NCI-H526 treated with DMSO at 0.1 percent for 48 hours (cell line): ENCODE measurements at regions not wholly inside any gene's neighbourhood (a gene's known extent, or its start where the extent isn't known, plus 50 kb on each side); places are given as distances from the start of the nearest gene placed in this dataset.

Source experiments
- DNase-seq: peaks from one replicate; lab custom pipeline; 2025; lab: John Stamatoyannopoulos, UW

DNA sequence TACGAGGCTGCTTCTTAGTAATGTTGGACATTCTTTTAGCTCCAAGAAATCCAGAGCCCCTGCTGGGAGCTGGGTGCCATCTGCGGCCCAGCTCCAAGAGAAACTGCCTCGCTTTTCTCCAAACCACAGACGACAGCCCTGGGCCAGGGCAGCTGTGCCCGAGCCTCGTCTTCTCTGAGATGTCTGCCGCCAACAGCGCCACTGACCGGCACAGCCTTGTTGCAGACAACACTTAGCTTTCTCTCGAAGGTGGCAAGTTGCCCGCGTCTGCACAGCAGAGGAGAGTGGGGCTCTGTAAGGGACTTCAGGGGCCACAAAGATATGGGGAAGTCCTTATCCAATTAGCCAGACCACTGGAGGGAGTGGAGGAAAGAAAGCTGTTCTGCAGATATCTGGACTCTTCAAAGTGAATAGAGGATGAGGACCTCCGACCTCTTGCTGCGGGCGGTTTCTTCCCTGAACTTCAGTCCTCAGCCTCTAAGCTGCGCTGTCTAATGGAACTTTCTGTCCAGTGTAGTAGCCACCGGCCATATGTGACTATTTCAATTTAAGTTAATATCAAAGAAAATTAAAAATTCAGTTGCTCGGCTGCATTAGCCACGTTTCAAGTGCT is 63.9 kb upstream of the DISP3 start:
- DNase-seq: no peak

DNA sequence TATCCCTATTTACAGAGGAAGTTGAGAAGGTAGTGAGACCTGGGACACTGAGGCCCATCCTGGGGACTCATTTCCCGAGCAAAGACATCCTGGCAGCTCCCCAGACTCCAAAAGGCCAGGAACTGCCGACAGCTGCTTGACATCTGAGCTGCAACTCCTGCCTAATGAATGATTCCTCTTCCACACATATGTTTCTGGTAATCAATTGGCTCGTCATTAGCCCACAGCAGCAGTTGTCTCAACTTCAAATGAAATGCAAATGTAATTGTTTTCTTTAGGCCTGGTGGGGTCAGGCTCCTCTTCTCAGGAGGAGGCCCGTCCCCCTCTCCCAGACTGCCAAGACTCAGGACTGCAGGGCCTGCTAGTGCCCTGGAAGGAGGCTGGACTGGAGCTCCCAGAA is 61.8 kb upstream of the DISP3 start:
- DNase-seq: no peak

DNA sequence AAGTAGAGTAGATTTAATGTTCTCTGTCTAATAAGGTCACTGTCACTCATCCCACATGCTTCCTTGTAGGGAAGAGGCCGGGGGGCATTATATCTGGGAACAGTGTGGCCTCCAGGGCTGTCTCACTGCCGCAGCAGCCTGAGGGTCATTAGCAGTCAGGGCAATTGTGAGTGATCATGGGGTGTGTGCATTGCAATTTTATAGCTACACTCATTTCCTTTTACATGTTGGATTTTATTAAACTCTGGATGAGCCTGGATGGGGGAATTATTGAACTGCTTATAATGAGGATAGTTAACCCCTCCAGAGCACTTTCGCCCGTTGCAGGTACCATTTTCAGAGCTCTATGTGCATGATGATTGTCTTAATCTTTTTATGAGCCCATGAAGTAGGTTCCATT is 60.9 kb upstream of the DISP3 start:
- DNase-seq: no peak

DNA sequence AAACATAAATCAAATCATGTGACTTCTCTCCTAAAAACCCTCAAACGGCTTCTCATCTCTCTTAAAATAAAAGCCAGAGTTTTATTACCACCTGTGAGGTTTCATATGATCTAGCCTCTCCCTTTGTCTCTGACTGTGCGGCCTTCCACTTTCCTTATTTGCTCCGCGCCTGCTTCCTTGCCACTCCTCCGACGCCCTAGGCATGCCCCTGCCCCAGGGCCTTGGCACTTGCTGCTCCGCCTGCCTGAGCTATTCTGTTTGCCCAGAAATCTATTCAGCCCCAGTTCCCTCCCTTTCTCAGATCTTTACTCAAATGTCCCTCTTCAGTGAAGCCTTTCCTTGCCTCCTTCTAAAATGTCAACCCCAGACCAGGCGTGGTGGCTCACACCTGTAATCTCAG is 57.5 kb upstream of the DISP3 start:
- DNase-seq: no peak

DNA sequence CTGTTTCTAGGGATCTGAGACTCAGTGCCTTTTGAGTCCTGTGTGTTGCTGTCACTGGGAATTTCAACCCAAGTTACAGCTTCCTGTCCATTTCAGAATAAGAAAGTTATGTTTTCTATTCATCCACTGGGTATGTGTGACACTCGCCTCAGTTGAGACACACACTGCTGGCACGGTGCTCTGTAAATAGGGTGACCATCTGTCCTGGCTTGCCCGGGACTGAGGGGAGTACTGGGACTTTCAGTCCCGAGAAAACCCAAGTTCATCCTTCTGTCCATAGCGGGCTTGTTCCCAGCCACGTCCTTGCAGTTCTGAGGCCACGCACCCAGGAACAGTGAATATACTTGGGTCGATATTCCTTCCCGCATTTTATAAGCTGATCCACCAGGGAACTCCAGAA is 56.3 kb upstream of the DISP3 start:
- no peak for DNase-seq

DNA sequence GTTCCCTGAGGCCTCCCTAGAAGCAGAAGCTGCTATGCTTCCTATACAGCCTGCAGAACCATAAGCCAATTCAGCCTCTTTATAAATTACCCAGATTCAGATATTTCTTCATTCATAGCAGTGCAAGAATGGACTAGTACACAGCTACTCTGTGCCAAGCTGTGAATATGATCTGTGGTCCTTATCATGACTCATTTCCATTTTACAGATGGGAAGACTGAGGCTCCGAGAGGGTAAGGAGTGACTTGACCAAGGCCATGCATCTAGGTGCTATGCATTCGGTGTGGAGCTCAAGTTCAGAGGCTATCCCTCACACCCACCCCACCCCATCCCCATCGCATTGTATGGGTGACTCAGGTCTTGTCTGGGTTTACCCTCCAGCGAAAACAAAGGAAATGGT is 52.3 kb upstream of the DISP3 start:
- no peak for DNase-seq

DNA sequence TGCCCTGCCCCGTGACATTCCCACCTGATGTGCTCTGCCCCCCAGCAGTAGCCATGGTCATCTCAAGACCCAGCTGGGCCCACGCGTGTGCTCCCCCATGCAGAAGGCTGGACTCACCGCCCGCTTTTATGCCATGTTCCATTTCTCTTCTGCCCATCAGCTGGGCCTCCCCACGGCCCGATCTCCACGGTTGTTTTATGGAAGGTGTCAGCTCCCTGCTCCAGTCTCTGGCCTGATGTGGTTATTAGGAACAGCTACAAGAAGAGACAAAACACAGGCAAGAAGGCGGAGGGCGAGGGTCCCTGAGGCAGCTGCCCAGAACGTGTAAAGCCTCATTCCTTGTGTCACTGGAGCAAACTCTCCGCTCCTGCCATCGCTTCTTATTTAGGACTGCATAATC is 50.2 kb upstream of the DISP3 start:
- no peak for DNase-seq
